Ovary (tissue), 3 donors: ENCODE measurements at regions not wholly inside any gene's neighbourhood (a gene's known extent, or its start where the extent isn't known, plus 50 kb on each side); places are given as distances from the start of the nearest gene placed in this dataset.

Source experiments
- EP300 ChIP-seq: sonication (generic); formaldehyde crosslinking; IDR thresholded peaks from one replicate; pipeline ENCODE4 v1.6.1; 2017; ENCODE audit warnings: antibody characterized with exemption
- POLR2A ChIP-seq: fragments of 450-650 bp; IDR thresholded peaks from one replicate; pipeline ENCODE4 v1.6.1; 2017; ENCODE audit warnings: antibody characterized with exemption, mild to moderate bottlenecking, moderate library complexity
- TF ChIP-seq, protein P1 (sequence below), 3 donors: fragments of 450-650 bp in 2 of 3; fragments of 200-600 bp in 1 of 3; IDR thresholded peaks; one replicate each; pipeline versions ENCODE4 v1.5.1 to v1.8.0; 2016 to 2022; ENCODE audit warnings: antibody characterized with exemption in 3 of 3, mild to moderate bottlenecking in 1 of 3
- donor health status: DM: no; HTN: no; CAD: no.

DNA sequence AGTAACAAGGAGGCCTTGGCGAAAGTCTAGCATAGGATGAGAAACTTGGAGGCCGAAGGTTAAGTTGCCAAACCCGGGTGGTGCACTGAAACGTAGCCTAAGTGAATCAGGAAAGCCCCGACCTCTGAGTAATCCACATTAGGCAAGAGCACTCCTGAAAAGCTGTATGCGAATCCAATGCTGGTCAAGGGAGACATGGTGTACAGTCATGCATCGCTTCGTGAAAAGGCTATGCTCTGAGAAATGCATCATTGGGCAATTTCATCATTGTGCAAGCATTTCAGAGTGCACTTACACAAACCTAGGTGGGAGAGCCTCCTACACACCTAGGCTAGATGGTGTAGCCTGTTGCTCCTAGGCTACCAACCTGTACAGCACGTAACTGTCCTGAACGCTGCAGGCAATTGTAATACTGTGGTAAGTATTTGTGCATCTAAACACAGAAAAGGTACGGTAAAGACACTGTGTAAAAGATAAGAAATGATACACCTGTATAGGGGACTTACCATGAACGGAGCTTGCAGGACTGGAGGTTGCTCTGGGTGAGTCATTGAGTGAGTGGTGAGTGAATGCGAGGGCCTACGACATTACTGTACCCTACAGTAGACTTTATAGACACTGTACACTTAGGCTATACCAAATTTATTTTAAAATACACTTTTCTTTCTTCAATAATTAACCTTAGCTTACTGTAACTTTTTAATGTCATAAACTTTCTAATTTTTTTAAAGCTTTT is 222.5 kb downstream of the SHQ1 start:
- TF ChIP-seq, protein P1, sequence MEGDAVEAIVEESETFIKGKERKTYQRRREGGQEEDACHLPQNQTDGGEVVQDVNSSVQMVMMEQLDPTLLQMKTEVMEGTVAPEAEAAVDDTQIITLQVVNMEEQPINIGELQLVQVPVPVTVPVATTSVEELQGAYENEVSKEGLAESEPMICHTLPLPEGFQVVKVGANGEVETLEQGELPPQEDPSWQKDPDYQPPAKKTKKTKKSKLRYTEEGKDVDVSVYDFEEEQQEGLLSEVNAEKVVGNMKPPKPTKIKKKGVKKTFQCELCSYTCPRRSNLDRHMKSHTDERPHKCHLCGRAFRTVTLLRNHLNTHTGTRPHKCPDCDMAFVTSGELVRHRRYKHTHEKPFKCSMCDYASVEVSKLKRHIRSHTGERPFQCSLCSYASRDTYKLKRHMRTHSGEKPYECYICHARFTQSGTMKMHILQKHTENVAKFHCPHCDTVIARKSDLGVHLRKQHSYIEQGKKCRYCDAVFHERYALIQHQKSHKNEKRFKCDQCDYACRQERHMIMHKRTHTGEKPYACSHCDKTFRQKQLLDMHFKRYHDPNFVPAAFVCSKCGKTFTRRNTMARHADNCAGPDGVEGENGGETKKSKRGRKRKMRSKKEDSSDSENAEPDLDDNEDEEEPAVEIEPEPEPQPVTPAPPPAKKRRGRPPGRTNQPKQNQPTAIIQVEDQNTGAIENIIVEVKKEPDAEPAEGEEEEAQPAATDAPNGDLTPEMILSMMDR (IDR thresholded peaks at IDR 0.05), result no peak
- TF ChIP-seq POLR2A (no peak), EP300 (no peak)
